Hypothalamus (tissue), 51 donors: ENCODE measurements at regions not wholly inside any gene's neighbourhood (a gene's known extent, or its start where the extent isn't known, plus 50 kb on each side); places are given as distances from the start of the nearest gene placed in this dataset.

Experiments used
- DNase-seq, 51 donors: peaks; one replicate each; lab custom pipeline; 2025; lab: John Stamatoyannopoulos, UW

DNA sequence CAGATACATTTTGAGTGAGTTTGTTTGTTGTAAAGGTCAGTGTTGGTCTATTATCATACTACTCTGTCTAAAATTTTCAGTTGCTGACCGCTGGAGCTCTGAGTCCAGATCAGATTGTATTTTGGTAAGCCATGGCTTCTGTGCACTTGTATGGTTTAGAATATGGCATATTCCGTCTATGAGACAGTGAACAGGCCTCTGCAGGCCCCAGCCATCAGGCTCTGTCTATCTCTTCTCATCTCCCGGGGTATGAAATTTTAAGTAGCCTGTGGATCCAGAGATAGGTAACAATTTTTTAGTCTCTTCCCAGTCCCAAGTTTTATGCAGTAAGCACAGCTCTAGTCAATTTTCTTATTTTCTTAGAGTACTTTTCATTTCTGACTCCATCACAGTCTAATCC lies 1929.1 kb upstream of the SEL1L start:
- no peak for DNase-seq

DNA sequence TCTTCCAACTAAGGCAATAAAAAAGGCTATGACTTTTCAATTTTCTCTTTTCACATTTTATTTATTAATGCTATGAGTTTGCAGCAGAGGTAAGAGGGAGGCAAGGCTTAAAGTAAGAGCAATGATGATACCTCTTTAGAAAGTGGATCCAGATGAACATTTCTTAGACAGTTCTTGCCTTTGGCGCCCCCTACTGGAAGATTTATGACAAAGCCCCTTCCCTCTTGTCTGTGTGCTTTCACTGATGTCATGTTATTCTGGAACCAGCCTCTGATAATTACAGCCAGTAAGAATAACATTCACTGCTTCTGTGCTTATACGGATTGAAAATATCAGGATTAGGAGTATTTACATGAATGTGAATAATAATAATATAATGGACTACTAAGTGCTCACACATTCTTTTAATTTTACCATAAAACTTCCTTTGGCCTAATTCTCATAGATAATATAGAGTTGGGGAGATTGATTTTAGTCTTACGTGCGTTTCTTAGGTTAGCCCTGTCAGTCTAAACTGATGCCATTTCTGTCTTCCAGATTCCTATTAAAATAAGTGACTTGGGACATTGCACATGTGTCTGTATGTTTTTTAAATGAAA lies 1929.9 kb upstream of the SEL1L start:
- peak in 16 of 51 donors; percentile 1 to 49 (median 10) for DNase-seq

- DNase-seq: no peak
Measured at GRCh38 chr14:83467811-83468210, 1934.2 kb upstream of the SEL1L start.

GRCh38 chr14:83470466-83470865 lies 1936.8 kb upstream of the SEL1L start:
- DNase-seq: no peak

GRCh38 chr14:83470959-83471695 lies 1937.5 kb upstream of the SEL1L start:
- no peak for DNase-seq

GRCh38 chr14:83473416-83474235 lies 1940.0 kb upstream of the SEL1L start:
- DNase-seq: no peak

DNA sequence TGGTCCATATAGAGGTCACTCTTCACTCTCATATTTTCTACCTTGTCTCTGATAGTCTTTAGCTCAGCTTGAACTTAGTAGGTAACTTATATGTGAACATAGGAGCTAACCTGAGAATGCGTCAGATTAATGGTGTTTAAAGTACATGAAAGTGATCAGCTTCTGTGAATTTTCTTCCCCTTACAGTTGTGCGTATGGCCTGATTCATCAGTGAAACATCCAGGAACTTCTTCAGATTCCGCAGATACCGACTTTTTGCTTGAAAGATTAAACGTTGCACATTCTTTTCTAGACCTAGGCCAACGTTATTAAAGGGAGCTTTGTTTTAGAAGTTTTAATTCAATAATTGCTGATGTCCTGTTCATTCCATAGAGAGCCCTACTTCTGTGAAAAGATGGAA lies 1945.1 kb upstream of the SEL1L start:
- DNase-seq: no peak

- no peak for DNase-seq
Measured at GRCh38 chr14:83483063-83483462, 1949.4 kb upstream of the SEL1L start.

DNA sequence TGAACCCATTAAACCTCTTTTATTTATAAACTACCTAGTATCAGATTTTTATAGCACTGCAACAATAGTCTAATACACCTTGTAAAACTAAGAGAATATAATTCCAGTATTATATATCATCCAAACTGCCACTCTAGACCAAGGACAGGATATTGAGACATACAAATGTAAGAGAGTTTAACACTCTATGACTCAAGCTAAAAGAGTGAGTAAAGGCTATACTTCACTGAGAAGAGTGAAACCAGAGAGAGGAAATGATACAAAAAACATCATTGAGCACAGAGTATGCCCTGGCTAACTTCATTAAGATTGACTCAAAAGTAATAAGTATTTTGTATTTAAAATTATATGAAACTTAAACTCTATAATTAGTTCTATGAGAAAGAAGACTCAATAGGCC lies 1951.9 kb upstream of the SEL1L start:
- DNase-seq: no peak

DNA sequence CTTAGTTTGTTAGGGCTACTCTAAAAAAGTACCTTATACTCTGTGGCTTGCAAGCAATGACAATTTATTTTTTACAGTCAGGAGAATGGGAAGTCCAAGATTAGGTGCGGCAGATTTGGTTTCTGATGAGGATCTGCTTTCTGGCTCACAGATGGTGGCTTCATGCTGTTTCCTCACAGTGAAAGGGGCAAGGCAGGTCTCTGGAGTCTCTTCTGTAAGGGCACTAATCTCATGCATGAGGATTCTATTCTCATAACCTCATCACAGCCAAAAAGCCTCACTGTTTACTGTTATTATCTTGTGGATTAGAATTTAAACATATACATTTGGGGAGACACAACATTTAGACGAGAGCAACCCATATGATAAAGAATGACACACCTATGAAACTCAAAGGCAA lies 1957.4 kb upstream of the SEL1L start:
- no peak for DNase-seq

GRCh38 chr14:83520837-83521236 lies 1987.2 kb upstream of the SEL1L start:
- DNase-seq: no peak

GRCh38 chr14:83529531-83529930 lies 1995.9 kb upstream of the SEL1L start:
- DNase-seq: no peak

DNA sequence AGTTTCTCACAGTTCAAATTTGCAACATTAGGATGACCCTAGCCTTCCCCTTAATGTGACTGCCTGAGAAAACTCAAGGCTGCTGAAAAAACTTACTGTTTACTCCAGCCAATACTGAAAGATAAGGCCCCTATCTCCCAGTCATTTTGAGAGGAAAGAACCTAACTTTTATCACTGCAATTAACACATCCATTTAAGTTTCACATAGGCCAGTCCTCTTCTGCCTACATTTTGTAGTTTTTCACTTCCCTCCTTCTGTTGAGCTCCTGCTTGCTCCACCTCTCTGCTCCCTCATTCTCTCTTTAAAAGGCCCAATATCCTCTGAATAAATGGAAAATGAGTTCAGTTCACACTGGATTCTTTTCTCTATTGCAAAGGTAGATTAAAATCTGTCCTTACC lies 1996.2 kb upstream of the FLRT2 start:
- DNase-seq: no peak

- no peak for DNase-seq
Measured at GRCh38 chr14:83534995-83535394, 1994.9 kb upstream of the FLRT2 start.

DNA sequence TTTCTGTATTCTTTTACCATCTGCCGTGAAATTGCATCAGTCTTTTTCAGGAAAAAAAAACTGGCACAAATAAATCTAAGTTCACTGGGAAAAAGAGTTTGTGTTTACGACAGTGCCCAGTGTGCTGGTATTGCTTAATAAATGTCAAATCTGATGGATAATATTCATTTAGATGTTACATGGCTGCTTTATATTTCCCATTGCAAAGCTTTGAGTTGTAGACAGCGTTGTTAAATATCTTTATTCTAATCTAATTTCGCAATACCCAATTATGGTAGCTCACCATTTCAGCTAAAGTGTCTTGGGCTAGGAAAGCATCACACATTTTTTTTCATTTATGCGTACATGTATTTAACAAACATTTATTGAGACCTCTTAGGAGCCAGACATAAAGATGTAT lies 1994.5 kb upstream of the FLRT2 start:
- no peak for DNase-seq

DNA sequence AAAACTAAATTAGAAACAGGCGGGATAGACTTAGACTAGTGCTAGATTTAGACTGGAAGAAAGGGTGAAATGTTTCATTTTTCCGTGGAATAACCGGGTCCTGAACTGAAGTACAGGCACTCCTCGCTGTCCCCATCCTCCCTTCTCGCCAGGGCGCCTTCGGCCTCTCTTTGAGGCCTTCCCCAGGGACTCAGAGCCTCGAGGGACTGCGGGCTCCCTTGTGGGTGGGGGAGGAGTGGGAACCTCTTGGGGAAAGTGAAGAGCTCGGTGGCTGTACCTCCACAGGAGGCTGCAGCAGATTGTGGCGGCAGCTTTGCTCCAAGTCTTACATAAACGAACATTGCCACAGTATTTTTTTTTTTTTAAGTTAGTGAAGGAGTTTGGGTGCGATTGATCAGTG lies 1988.8 kb upstream of the FLRT2 start:
- DNase-seq: no peak

DNA sequence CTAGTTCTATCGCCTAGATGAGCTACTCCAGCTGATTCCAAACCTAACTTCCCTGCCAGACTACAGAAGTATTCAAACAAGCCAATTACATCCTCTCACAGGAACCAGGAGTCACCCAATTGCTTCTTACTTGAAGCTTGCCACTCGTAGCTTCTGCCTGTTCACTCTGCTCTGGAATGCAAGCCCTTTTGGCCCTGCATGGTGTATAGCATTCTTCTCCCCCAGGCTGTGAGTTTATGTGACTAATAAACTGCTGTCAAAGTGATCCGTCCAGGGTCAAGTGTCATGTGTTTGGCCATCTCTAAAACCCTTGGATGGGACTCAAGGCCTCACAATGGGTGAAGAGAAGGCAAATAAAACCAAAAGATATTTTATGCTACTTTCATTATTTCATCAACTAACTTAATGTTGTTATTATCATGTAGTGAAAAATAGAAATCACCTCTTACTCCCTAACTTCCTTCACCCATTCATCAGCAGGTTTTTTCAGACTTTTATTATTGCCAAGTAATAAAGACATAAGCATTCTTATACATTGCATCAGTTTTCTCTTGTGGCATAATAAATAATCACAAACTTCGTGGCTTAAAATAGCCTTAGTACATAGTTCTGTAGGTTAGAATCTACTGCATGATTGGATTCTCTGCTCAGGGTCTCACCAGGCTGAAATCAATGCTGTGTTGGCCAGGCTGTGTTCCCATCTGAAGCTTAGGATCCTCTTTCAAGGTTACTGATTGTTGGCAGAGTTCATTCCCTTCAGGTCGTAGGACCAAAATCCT lies 1981.7 kb upstream of the FLRT2 start:
- no peak for DNase-seq

DNA sequence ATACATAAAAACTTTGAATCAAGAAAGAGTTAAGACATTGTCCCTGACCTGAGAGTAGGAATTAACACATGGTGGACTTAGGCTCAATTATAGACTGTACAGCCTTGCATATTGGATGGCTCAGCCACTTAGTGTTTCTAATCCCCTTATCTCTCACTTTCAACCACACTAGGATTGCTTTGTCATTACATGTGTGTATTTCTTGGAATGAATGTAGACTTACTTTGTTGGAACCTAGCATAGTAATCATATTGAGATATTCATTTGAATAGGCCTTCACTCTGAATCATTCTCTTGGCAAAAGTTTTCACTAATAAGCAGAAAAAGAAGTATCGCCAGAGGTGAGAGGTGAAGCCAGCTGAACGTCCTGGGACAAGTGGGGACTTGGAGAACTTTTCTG lies 1973.9 kb upstream of the FLRT2 start:
- no peak for DNase-seq

- no peak for DNase-seq
Measured at GRCh38 chr14:83556746-83557453, 1973.0 kb upstream of the FLRT2 start.

GRCh38 chr14:83558946-83559345 lies 1971.0 kb upstream of the FLRT2 start:
- DNase-seq: no peak
